ENCODE measurements at regions not wholly inside any gene's neighbourhood (a gene's known extent, or its start where the extent isn't known, plus 50 kb on each side); places are given as distances from the start of the nearest gene placed in this dataset.
"Not testable (repeated sequence)": the region's sequence is repeated elsewhere in the genome, so short reads cannot be mapped to it uniquely, and the experiment has no call there.

- Histone ChIP-seq H3K27ac (no peak overlapping the region), H3K4me3 (no peak overlapping the region), H3K4me1 (replicated peaks in 1 of 2) (no peaks in the 10 kb centered on the region)
- WGBS, 10 experiments: 0 to 85% (median 68%) methylated on average over 2 to 14 of the region's 20 CpGs; no CpG with 5 or more reads in 2 of the 10 experiments
- ATAC-seq (replicated peaks in 6 of 8): no peak
- in situ Hi-C loops (cut with MboI; ENCODE audit: low pct_unique_long_range_greater_than_20kb in 2 of 9, low sequenced_read_pairs in 9 of 9, unreplicated experiment in 9 of 9): no loop called here
Measured at GRCh38 chr7:155942226-155942950, 130.1 kb upstream of the SHH start.

- in situ Hi-C loops (cut with MboI; ENCODE audit: low pct_unique_long_range_greater_than_20kb in 2 of 9, low sequenced_read_pairs in 9 of 9, unreplicated experiment in 9 of 9): no loop called here
- Histone ChIP-seq H3K27ac (no peak overlapping the region), H3K4me1 (replicated peaks in 1 of 2) (no peaks in the 10 kb centered on the region), H3K4me3 (no peak overlapping the region)
- ATAC-seq (replicated peaks in 6 of 8): no peak
- WGBS, 10 experiments: 5 to 63% (median 11%) methylated on average over 1 to 4 of the region's 4 CpGs; no CpG with 5 or more reads in 2 of the 10 experiments
Measured at GRCh38 chr7:155941688-155942087, 129.4 kb upstream of the SHH start.

GRCh38 chr7:155939350-155939749, 127.1 kb upstream of the SHH start:
- in situ Hi-C loops (cut with MboI; ENCODE audit: low pct_unique_long_range_greater_than_20kb in 2 of 9, low sequenced_read_pairs in 9 of 9, unreplicated experiment in 9 of 9): no loop called here
- no peak for ATAC-seq (replicated peaks in 6 of 8)
- H3K27ac ChIP-seq: no peak overlapping the region
- H3K4me1 ChIP-seq (replicated peaks in 1 of 2): no peaks in the 10 kb centered on the region
- H3K4me3 ChIP-seq: no peak overlapping the region

- Histone ChIP-seq H3K4me3 (no peak overlapping the region), H3K4me1 (replicated peaks in 1 of 2) (no peaks in the 10 kb centered on the region), H3K27ac (no peak overlapping the region)
- in situ Hi-C loops (cut with MboI; ENCODE audit: low pct_unique_long_range_greater_than_20kb in 2 of 9, low sequenced_read_pairs in 9 of 9, unreplicated experiment in 9 of 9): no loop called here
- ATAC-seq (replicated peaks in 6 of 8): no peak
- WGBS, 10 experiments: 0 to 40% (median 0%) methylated on average over 1 to 2 of the region's 2 CpGs
Measured at GRCh38 chr7:155938129-155938528, 125.9 kb upstream of the SHH start.

- in situ Hi-C loops (cut with MboI; ENCODE audit: low pct_unique_long_range_greater_than_20kb in 2 of 9, low sequenced_read_pairs in 9 of 9, unreplicated experiment in 9 of 9): no loop called here
- no peak for ATAC-seq (replicated peaks in 6 of 8)
- 0 to 83% (median 38%) methylated on average over 1 to 2 of the region's 5 CpGs; no CpG with 5 or more reads in 4 of the 10 experiments for WGBS, 10 experiments
- H3K4me1 ChIP-seq (replicated peaks in 1 of 2): no peaks in the 10 kb centered on the region
- no peak overlapping the region for H3K27ac ChIP-seq
- no peak overlapping the region for H3K4me3 ChIP-seq
Measured at GRCh38 chr7:155935726-155936125, 123.5 kb upstream of the SHH start.

- H3K4me1 ChIP-seq (replicated peaks in 1 of 2): no peaks in the 10 kb centered on the region
- in situ Hi-C loops (cut with MboI; ENCODE audit: low pct_unique_long_range_greater_than_20kb in 2 of 9, low sequenced_read_pairs in 9 of 9, unreplicated experiment in 9 of 9): no loop called here
- 0 to 100% (median 30%) methylated on average over 1 to 3 of the region's 3 CpGs; no CpG with 5 or more reads in 1 of the 10 experiments for WGBS, 10 experiments
- no peak for ATAC-seq (replicated peaks in 6 of 8)
- H3K4me3 ChIP-seq: no peak overlapping the region
- H3K27ac ChIP-seq: no peak overlapping the region
Measured at GRCh38 chr7:155935005-155935557, 122.8 kb upstream of the SHH start.

GRCh38 chr7:155932324-155932723, 120.1 kb upstream of the SHH start:
- in situ Hi-C loops (cut with MboI; ENCODE audit: low pct_unique_long_range_greater_than_20kb in 2 of 9, low sequenced_read_pairs in 9 of 9, unreplicated experiment in 9 of 9): not testable (repeated sequence)
- 0 to 80% (median 48%) methylated on average over 1 to 4 of the region's 10 CpGs; no CpG with 5 or more reads in 5 of the 10 experiments for WGBS, 10 experiments

GRCh38 chr7:155931396-155932085, 119.3 kb upstream of the SHH start:
- Histone ChIP-seq H3K4me1 (replicated peaks in 1 of 2) (no peaks in the 10 kb centered on the region), H3K27ac (no peak overlapping the region), H3K4me3 (no peak overlapping the region)
- ATAC-seq (replicated peaks in 6 of 8): no peak
- in situ Hi-C loops (cut with MboI; ENCODE audit: low pct_unique_long_range_greater_than_20kb in 2 of 9, low sequenced_read_pairs in 9 of 9, unreplicated experiment in 9 of 9): no loop called here
- 23 to 83% (median 55%) methylated on average over 2 to 11 of the region's 24 CpGs; no CpG with 5 or more reads in 2 of the 10 experiments for WGBS, 10 experiments

More at GRCh38 chr7:155932324-155932723, 120.1 kb upstream of the SHH start:
- not testable (repeated sequence) for H3K4me1 ChIP-seq (replicated peaks in 1 of 2); ATAC-seq (replicated peaks in 6 of 8); H3K4me3 ChIP-seq; H3K27ac ChIP-seq

GRCh38 chr7:155930527-155930926, 118.3 kb upstream of the SHH start:
- in situ Hi-C loops (cut with MboI; ENCODE audit: low pct_unique_long_range_greater_than_20kb in 2 of 9, low sequenced_read_pairs in 9 of 9, unreplicated experiment in 9 of 9): no loop called here

GRCh38 chr7:155930061-155930460, 117.8 kb upstream of the SHH start:
- Histone ChIP-seq H3K4me1 (replicated peaks in 1 of 2) (no peaks in the 10 kb centered on the region), H3K27ac (no peak overlapping the region), H3K4me3 (no peak overlapping the region)
- no peak for ATAC-seq (replicated peaks in 6 of 8)
- WGBS, 10 experiments: 8 to 100% (median 43%) methylated on average over 1 to 7 of the region's 8 CpGs; no CpG with 5 or more reads in 3 of the 10 experiments
- in situ Hi-C loops (cut with MboI; ENCODE audit: low pct_unique_long_range_greater_than_20kb in 2 of 9, low sequenced_read_pairs in 9 of 9, unreplicated experiment in 9 of 9): no loop called here

More at GRCh38 chr7:155930527-155930926, 118.3 kb upstream of the SHH start:
- no peak overlapping the region for H3K27ac ChIP-seq
- no peaks in the 10 kb centered on the region for H3K4me1 ChIP-seq (replicated peaks in 1 of 2)
- WGBS, 10 experiments: 0 to 100% methylated on average over 1 of the region's 1 CpG; no CpG with 5 or more reads in 8 of the 10 experiments
- no peak for ATAC-seq (replicated peaks in 6 of 8)
- no peak overlapping the region for H3K4me3 ChIP-seq

- no peak overlapping the region for H3K27ac ChIP-seq
- H3K4me3 ChIP-seq: no peak overlapping the region
- WGBS, 10 experiments: 5 to 90% (median 74%) methylated on average over 2 to 10 of the region's 13 CpGs; no CpG with 5 or more reads in 2 of the 10 experiments
- in situ Hi-C loops (cut with MboI; ENCODE audit: low pct_unique_long_range_greater_than_20kb in 2 of 9, low sequenced_read_pairs in 9 of 9, unreplicated experiment in 9 of 9): no loop called here
- H3K4me1 ChIP-seq (replicated peaks in 1 of 2): no peaks in the 10 kb centered on the region
- ATAC-seq (replicated peaks in 6 of 8): no peak
Measured at GRCh38 chr7:155928583-155928982, 116.3 kb upstream of the SHH start.

- Histone ChIP-seq H3K4me3 (no peak overlapping the region), H3K27ac (no peak overlapping the region), H3K4me1 (replicated peaks in 1 of 2) (no peaks in the 10 kb centered on the region)
- ATAC-seq (replicated peaks in 6 of 8): no peak
- 42 to 93% (median 66%) methylated on average over 1 to 3 of the region's 3 CpGs for WGBS, 10 experiments
- in situ Hi-C loops (cut with MboI; ENCODE audit: low pct_unique_long_range_greater_than_20kb in 2 of 9, low sequenced_read_pairs in 9 of 9, unreplicated experiment in 9 of 9): no loop called here
Measured at GRCh38 chr7:155927905-155928304, 115.6 kb upstream of the SHH start.

GRCh38 chr7:155925682-155926081, 113.4 kb upstream of the SHH start:
- H3K27ac ChIP-seq: no peak overlapping the region
- in situ Hi-C loops (cut with MboI; ENCODE audit: low pct_unique_long_range_greater_than_20kb in 2 of 9, low sequenced_read_pairs in 9 of 9, unreplicated experiment in 9 of 9): no loop called here
- H3K4me3 ChIP-seq: no peak overlapping the region
- no peaks in the 10 kb centered on the region for H3K4me1 ChIP-seq (replicated peaks in 1 of 2)
- no peak for ATAC-seq (replicated peaks in 6 of 8)
- 3 to 91% (median 78%) methylated on average over 3 to 13 of the region's 14 CpGs; no CpG with 5 or more reads in 1 of the 10 experiments for WGBS, 10 experiments
